ENCODE measurements at regions not wholly inside any gene's neighbourhood (a gene's known extent, or its start where the extent isn't known, plus 50 kb on each side); places are given as distances from the start of the nearest gene placed in this dataset.

DNA sequence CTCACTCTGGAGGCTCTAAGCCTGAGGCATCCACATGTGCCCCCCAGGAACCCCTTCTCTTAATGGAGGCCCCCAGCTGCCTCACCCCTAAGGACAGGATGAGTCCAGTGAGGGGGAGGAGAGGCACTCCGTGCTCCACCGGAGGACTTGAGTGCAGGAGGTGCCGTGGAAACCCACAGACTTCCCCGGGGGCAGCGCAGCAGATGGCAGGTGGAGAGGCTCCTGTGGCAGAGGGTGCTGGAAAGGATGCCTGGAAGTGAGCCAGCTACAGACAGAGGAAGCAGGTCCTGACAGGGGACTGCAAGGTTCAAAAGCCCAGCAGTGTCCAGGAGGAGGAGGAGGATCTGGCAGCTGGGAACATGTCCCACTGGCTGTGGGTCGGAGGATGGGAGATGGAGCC, 1384.0 kb downstream of the TBC1D22A start:
- intact Hi-C loops (cut with DNase I): loop anchor here in 1 of 10 donors (10.0 kb wide), 1 partner anchor 188 kb away; no protein-coding TSS in a partner anchor
- no peaks in the 10 kb centered on the region for H3K36me3 ChIP-seq
- TF ChIP-seq, protein P1, sequence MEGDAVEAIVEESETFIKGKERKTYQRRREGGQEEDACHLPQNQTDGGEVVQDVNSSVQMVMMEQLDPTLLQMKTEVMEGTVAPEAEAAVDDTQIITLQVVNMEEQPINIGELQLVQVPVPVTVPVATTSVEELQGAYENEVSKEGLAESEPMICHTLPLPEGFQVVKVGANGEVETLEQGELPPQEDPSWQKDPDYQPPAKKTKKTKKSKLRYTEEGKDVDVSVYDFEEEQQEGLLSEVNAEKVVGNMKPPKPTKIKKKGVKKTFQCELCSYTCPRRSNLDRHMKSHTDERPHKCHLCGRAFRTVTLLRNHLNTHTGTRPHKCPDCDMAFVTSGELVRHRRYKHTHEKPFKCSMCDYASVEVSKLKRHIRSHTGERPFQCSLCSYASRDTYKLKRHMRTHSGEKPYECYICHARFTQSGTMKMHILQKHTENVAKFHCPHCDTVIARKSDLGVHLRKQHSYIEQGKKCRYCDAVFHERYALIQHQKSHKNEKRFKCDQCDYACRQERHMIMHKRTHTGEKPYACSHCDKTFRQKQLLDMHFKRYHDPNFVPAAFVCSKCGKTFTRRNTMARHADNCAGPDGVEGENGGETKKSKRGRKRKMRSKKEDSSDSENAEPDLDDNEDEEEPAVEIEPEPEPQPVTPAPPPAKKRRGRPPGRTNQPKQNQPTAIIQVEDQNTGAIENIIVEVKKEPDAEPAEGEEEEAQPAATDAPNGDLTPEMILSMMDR (IDR thresholded peaks at IDR 0.05): no peak
- TF ChIP-seq POLR2A (IDR thresholded peaks at IDR 0.05): no peak
- WGBS, 4 donors: 65 to 82% (median 75%) methylated on average over 1 to 6 of the region's 6 CpGs
- no peaks in the 10 kb centered on the region for H3K4me1 ChIP-seq
- H3K9me3 ChIP-seq: no peaks in the 10 kb centered on the region
- H3K27ac ChIP-seq: no peak overlapping the region
- DNase-seq: no peak
- H3K4me3 ChIP-seq: no peak overlapping the region
- peaks cover 0 to 28% (median 0%) of the 10 kb centered on the region in 9 donors for H3K27me3 ChIP-seq
- ATAC-seq: no peak

DNA sequence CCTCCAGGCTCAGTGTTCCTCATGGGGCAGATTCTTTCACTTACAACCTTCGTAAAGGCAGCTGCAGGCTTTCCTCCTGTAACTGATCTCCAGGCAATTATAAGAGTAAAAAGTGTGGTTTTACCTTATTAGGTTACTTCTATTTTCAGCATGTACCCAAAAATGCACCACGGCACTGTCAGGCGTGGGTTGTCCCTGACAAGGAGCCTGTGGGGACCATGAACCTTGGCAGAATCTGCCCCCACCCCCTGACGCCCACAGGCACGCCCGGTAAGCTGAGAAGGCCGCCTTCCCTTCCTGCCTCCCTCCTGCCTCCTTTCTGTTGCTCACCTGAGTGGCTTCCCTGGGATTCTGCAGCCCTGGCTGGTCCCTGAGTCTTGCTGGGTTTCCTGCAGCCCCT, 1383.3 kb downstream of the TBC1D22A start:
- intact Hi-C loops (cut with DNase I): loop anchor here in 1 of 10 donors (10.0 kb wide), 1 partner anchor 189 kb away; no protein-coding TSS in a partner anchor
- no peaks in the 10 kb centered on the region for H3K36me3 ChIP-seq
- 45 to 66% (median 56%) methylated on average over 7 of the region's 7 CpGs for WGBS, 4 donors
- no peaks in the 10 kb centered on the region for H3K4me1 ChIP-seq
- DNase-seq (no peak), ATAC-seq (no peak)
- H3K9me3 ChIP-seq: no peaks in the 10 kb centered on the region
- TF ChIP-seq POLR2A (IDR thresholded peaks at IDR 0.05): no peak
- H3K27ac ChIP-seq: no peak overlapping the region
- no peak overlapping the region for H3K4me3 ChIP-seq
- peaks cover 0 to 28% (median 0%) of the 10 kb centered on the region in 9 donors for H3K27me3 ChIP-seq

DNA sequence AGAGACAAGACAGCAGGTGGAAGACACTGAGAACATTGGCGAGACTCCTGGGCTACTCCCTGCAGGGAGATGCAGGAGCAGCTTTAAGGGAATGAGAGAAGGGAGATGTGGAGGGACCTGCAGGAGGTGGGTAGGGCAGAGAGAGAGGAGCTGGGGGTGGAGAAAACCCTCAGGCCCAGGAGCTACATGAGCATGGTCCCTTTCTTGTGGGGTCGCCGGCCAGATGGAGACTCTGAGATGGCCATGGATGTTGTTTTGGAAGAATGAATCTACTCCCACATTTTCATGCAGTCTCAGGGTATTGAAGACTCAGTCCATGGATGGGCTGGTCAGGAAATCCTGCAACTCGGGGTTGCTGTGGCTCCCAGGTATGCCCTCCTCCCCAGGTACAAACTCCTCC, 1381.9 kb downstream of the TBC1D22A start:
- Histone ChIP-seq H3K27me3 (peaks cover 0 to 28% (median 0%) of the 10 kb centered on the region in 9 donors), H3K36me3 (no peaks in the 10 kb centered on the region), H3K4me3 (no peak overlapping the region), H3K27ac (no peak overlapping the region), H3K4me1 (no peaks in the 10 kb centered on the region), H3K9me3 (no peaks in the 10 kb centered on the region)
- ATAC-seq: no peak
- 78 to 86% (median 82%) methylated on average over 4 of the region's 4 CpGs for WGBS, 4 donors
- intact Hi-C loops (cut with DNase I): loop anchor here in 1 of 10 donors (10.0 kb wide), 1 partner anchor 190 kb away; no protein-coding TSS in a partner anchor
- no peak for DNase-seq
- TF ChIP-seq POLR2A (IDR thresholded peaks at IDR 0.05): no peak
- TF ChIP-seq, protein P1 (IDR thresholded peaks at IDR 0.05): no peak

DNA sequence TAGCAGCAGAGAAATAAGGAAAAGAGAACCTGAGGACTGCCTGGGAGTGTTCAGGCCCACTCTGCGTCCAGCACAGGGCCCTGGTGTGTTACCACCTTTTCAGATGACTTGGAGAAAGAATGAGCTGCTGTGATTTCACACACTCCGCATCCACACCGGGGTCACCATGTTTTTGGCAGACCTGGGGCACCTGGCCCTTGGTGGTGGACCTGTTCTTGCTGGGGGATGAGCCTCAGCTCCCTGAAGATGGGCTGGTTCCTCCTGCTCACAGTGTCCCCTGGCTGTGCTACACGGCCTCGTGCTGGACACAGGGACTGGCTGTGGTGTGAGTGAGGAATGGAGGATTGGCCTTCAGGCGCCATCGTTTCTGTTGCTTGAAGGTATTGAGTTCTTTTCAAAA, 1381.4 kb downstream of the TBC1D22A start:
- no peak for DNase-seq
- intact Hi-C loops (cut with DNase I): loop anchor here in 1 of 10 donors (10.0 kb wide), 1 partner anchor 191 kb away; no protein-coding TSS in a partner anchor
- no peak for ATAC-seq
- H3K4me1 ChIP-seq: no peaks in the 10 kb centered on the region
- H3K4me3 ChIP-seq: no peak overlapping the region
- H3K27me3 ChIP-seq: peaks cover 0 to 28% (median 0%) of the 10 kb centered on the region in 9 donors
- no peak overlapping the region for H3K27ac ChIP-seq
- TF ChIP-seq POLR2A (IDR thresholded peaks at IDR 0.05): no peak
- TF ChIP-seq, protein P1 (IDR thresholded peaks at IDR 0.05): no peak
- no peaks in the 10 kb centered on the region for H3K36me3 ChIP-seq
- H3K9me3 ChIP-seq: no peaks in the 10 kb centered on the region
- 74 to 90% (median 85%) methylated on average over 7 of the region's 7 CpGs for WGBS, 4 donors

DNA sequence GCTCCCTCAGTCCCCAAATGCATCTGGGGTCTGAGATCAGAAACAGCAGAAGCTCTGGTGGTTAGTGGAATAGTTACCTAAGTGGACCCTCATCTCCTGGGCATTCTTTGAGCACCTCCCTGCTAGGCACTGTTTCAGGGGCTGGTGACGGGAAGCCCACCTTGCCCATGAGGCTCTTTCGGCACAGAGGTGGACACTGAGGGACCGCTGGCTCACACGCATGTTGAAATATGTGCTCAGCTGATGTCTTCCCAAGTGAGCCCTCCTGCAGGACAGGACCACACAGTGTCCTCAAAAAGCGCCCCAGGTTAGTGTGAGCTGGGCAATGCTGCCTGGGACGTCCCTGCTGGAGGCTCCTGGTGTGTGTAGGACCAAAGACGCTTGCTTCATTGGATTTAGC, 1379.9 kb downstream of the TBC1D22A start:
- Histone ChIP-seq H3K27ac (no peak overlapping the region), H3K36me3 (no peaks in the 10 kb centered on the region), H3K27me3 (peaks cover 0 to 28% (median 0%) of the 10 kb centered on the region in 9 donors), H3K4me1 (no peaks in the 10 kb centered on the region), H3K4me3 (no peak overlapping the region), H3K9me3 (no peaks in the 10 kb centered on the region)
- WGBS, 4 donors: 79 to 85% (median 83%) methylated on average over 7 of the region's 7 CpGs
- DNase-seq: no peak
- intact Hi-C loops (cut with DNase I): loop anchor here in 1 of 10 donors (10.0 kb wide), 1 partner anchor 192 kb away; no protein-coding TSS in a partner anchor
- no peak for TF ChIP-seq POLR2A (IDR thresholded peaks at IDR 0.05)
- TF ChIP-seq, protein P1 (IDR thresholded peaks at IDR 0.05): no peak
- no peak for ATAC-seq

Data from heart left ventricle (tissue), 16 donors.